GM12873 (cell line): ENCODE measurements at regions not wholly inside any gene's neighbourhood (a gene's known extent, or its start where the extent isn't known, plus 50 kb on each side); places are given as distances from the start of the nearest gene placed in this dataset.

Experiments used
- TF ChIP-seq, protein P1 (sequence below): IDR thresholded peaks from 2 replicates; pipeline ENCODE4 v1.5.1; 2012; ENCODE audit warnings: low read depth, mild to moderate bottlenecking, moderate library complexity, low read length, control low read depth; ENCODE audit not compliant: insufficient read depth; ENCODE audit errors: missing control alignments

GRCh38 chr7:91798425-91798824, 82.1 kb downstream of the MTERF1 start:
- TF ChIP-seq, protein P1, sequence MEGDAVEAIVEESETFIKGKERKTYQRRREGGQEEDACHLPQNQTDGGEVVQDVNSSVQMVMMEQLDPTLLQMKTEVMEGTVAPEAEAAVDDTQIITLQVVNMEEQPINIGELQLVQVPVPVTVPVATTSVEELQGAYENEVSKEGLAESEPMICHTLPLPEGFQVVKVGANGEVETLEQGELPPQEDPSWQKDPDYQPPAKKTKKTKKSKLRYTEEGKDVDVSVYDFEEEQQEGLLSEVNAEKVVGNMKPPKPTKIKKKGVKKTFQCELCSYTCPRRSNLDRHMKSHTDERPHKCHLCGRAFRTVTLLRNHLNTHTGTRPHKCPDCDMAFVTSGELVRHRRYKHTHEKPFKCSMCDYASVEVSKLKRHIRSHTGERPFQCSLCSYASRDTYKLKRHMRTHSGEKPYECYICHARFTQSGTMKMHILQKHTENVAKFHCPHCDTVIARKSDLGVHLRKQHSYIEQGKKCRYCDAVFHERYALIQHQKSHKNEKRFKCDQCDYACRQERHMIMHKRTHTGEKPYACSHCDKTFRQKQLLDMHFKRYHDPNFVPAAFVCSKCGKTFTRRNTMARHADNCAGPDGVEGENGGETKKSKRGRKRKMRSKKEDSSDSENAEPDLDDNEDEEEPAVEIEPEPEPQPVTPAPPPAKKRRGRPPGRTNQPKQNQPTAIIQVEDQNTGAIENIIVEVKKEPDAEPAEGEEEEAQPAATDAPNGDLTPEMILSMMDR: no peak

GRCh38 chr7:91800389-91800788, 80.1 kb downstream of the MTERF1 start:
- TF ChIP-seq, protein P1: no peak

DNA sequence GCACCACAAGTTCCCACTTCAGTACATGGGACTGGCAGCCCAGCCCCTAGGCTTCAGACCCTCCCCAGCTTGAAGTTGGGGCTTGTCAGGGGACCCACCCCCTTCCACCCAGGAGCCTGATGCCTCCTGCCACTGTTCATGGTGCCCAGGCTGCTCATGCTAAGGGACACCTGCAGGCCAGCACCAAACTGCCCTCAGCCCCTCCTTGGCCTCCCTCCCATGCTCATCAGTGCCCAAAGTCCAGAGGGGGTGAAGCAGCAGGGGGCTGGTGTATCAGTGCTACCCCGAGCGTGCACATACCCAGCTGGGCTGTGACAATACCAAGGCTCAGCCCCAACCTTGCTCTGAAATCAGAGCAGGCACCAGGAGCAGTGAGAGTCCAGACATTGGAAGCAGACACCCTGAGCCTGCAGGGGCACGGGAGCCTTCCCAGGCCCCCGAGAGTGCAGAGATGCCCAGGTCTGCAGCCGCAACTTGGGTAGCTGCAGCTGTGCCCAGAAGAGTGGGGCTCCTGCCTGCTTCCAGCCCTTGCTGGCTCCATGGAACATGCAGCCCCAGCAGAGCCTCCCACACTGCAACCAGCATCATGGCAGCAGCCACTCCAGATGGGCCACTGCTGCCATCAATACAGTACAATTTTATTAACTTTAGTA, 79.0 kb downstream of the MTERF1 start:
- TF ChIP-seq, protein P1: no peak

- TF ChIP-seq, protein P1: no peak
Measured at GRCh38 chr7:91811236-91811635, 69.3 kb downstream of the MTERF1 start.

DNA sequence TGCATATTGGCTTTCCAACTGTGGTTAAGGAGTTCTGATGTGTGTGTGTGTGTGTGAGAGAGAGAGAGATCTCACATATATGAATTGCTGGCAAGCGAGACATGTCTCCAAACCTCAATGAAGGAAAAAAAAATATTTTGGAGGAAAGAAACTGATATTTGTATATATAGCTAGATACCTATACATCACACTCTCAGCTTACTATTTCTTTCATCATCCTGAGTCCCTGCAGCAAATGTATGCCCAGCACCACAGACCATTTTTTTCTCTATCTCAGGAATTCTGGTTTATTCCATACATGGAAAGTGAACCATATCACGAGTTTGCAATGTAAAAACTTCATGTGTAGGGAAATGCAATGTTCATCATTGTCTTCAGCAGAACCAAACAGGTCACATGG, 68.9 kb downstream of the MTERF1 start:
- TF ChIP-seq, protein P1: no peak

DNA sequence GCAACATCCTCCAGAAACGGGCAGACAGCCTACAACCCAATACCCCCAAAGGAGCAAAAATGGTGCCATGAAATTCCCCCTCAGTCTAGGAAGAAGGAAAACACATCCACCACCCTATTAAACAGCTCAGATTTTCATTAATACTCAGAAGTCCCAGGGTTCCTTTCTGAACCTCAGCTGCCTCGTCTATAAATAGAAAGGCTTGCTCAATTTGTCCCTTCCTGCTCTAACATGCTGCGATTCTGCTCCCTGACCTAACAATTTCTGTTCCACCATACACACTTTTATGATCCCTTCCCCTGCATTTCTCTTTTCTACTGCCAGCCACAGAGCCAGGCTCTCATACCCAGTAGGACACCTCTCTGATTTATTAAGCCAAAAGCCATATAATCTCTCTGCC, 68.1 kb downstream of the MTERF1 start:
- TF ChIP-seq, protein P1: no peak

DNA sequence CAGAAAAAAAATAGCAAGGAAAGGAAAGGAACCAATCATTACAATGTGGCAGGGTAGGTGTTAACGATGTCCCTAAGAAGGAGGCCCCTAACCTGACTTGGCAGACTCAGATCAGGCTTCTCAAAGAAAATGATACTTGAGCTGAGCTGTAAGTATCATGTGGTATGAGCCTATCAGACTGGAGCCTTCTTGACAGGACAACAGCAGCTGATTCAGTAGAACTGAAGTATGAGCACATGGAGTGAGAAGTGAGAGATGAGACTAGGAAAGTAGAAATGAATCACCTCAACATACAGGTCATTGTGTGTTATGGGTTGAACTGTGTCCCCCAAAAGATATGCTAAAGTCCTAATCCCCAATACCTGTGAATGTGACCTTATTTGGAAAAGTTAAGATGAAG, 66.3 kb downstream of the MTERF1 start:
- TF ChIP-seq, protein P1: no peak
